GM10266 (cell line): ENCODE measurements at regions not wholly inside any gene's neighbourhood (a gene's known extent, or its start where the extent isn't known, plus 50 kb on each side); places are given as distances from the start of the nearest gene placed in this dataset.

Experiments
- DNase-seq: peaks from one replicate; pipeline ENCODE4 v3.0.0; 2012; ENCODE audit errors: extremely low spot score
- TF ChIP-seq, protein P1 (sequence below): IDR thresholded peaks from 2 replicates; pipeline ENCODE4 v1.5.1; 2012; ENCODE audit warnings: mild to moderate bottlenecking, low read depth; ENCODE audit not compliant: control insufficient read depth, insufficient read depth; ENCODE audit errors: missing control alignments

DNA sequence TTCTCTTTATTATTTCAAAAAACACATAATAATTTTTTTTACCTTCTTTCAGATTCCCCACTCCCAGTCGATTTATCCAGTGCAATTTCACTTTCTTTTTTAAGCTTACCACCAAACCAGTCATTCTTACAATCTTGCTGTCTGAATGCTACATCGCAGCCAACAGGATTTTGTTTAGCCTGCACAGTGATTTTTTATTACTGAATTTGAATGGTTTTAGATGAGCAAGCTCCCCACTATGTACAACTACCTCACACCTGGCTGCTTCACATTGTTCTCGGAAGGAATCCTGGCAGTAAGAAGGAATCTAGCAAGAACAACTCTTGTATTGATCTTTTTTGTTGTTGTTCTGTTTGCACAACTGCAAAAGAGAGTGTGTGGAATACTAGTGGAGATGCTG, 668.1 kb upstream of the WWC1 start:
- no peak for DNase-seq
- TF ChIP-seq, protein P1, sequence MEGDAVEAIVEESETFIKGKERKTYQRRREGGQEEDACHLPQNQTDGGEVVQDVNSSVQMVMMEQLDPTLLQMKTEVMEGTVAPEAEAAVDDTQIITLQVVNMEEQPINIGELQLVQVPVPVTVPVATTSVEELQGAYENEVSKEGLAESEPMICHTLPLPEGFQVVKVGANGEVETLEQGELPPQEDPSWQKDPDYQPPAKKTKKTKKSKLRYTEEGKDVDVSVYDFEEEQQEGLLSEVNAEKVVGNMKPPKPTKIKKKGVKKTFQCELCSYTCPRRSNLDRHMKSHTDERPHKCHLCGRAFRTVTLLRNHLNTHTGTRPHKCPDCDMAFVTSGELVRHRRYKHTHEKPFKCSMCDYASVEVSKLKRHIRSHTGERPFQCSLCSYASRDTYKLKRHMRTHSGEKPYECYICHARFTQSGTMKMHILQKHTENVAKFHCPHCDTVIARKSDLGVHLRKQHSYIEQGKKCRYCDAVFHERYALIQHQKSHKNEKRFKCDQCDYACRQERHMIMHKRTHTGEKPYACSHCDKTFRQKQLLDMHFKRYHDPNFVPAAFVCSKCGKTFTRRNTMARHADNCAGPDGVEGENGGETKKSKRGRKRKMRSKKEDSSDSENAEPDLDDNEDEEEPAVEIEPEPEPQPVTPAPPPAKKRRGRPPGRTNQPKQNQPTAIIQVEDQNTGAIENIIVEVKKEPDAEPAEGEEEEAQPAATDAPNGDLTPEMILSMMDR = no peak

DNA sequence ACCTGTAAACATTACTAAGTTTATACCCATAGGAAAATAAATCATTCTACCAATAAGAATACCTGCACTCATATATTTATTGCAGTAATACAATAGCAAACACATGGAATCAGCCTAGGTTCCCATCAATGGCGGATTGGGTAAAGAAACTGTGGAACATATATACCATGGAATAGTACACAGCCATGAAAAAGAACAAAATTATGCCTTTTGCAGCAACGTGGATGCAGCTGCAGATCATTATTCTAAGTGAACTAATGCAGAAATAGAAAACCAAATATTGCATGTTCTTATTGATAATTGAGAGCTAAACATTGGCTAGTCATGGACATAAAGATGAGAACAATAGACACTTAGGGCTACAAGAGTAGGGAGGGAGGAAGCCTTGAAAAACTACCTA, 667.4 kb upstream of the WWC1 start:
- no peak for DNase-seq
- TF ChIP-seq, protein P1 = no peak

DNA sequence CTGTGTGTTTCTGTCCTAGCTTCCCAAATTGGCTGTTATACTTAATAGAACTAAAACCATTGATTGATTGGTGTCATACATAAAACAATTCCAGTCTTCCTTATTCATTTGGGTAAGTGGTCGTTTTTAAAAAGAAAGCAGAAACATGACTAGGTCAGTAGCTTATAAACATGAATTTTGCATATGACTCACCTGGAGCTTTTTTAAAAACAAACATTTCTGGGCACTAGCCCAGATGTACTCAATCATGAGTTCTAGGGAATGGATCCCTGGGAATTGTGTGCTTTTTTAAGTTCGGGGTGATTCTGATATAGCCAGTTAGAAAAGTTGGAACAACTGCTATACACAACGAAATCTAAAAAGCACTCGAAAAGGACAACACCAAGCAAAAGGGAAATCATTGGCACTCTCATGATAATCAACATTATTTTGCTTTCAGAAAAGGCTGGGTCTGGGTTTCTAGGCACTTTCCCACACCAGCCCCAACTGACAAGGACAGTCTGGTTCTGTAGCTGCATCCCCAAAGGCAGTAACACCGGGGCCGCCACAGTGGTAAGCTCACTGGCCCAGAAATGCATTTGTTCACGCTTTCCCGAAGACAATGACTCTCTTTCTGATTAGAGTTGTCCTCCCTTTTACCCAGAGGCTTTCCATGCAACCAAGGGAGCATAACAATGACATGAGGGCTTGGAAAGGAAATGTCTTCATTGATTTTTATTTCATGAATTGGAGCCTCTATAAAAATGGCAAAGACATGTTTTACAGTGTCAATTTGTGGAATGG, 664.9 kb upstream of the WWC1 start:
- no peak for DNase-seq
- TF ChIP-seq, protein P1 = no peak

DNA sequence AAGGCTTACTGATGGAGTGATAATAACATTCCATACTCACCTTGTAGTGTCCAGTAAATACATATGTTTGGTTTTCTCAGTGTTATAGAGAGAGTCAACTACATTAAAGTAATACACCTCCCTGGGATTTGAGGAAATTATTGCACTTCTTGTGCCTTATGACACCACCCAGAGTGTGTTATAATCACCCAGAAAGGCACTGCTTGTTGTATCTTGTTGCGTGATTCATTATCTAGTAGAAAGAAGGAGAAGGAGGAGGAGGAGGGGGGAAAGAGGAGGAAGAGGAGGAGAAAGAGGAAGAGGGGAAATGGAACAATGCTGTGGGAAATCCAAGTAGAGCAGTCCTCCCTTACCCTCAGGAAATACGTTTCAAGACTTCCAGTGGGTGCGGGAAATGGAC, 661.8 kb upstream of the WWC1 start:
- no peak for DNase-seq
- TF ChIP-seq, protein P1 = no peak

DNA sequence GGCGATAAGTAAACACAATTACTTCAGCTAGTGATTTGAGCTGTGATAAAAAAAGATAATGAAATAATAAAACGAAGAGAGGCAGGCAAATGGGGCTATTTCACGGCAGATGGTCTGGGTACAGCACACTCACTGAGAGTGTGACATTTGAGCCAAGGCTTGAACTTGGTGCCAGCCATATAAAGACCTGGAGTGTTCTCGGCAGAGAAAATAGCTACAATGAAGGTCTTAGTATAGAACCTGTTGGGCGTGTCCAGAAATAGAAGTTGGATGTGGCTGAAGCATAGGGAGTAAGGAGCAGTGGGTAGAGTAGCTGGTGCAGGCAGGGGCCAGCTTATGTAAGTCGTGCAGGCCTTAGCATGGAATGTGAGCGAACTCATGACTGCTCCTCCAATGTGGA, 660.3 kb upstream of the WWC1 start:
- TF ChIP-seq, protein P1 = no peak
- DNase-seq = no peak

DNA sequence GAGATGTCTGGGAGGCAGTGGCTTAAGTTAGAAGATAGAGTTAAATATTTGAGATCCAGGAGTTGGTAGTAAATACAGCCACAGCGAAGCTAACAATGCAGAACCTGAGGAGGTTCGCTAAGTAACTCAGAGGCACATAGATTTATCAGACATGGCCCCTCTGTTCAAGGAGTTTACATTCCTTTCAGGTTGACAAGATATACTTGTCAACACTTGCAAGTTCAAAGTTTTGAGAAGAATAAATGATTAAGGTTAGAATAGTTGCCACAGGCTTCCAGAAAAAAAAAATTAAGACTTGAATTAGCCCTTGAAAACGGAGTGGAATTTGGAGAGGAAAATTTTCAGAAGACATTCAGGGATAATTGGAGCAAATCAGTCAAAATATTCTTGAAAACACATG, 658.3 kb upstream of the WWC1 start:
- no peak for DNase-seq
- TF ChIP-seq, protein P1 = no peak

DNA sequence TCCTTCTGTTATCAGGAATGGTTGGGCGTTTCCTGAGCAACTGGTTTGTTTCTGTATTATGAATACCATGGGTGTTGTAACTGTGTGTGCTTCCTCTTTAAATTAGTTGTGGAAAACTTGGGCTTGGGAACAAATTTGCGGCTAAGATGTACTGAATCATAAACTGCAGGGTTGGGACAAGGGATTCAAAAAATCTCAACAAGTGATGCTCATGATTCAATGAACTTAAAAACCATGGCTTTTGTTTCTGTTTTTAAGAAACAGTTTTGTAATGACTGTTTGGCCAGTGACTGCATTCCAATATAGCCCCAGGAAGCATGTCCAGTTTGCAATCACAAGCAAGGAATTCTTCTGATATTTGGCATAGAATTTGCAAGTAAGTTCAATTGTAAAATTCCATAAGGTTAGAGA, 657.5 kb upstream of the WWC1 start:
- TF ChIP-seq, protein P1 = no peak
- DNase-seq = no peak
